ENCODE measurements at regions not wholly inside any gene's neighbourhood (a gene's known extent, or its start where the extent isn't known, plus 50 kb on each side); places are given as distances from the start of the nearest gene placed in this dataset.
"Not testable (repeated sequence)": the region's sequence is repeated elsewhere in the genome, so short reads cannot be mapped to it uniquely, and the experiment has no call there.

DNA sequence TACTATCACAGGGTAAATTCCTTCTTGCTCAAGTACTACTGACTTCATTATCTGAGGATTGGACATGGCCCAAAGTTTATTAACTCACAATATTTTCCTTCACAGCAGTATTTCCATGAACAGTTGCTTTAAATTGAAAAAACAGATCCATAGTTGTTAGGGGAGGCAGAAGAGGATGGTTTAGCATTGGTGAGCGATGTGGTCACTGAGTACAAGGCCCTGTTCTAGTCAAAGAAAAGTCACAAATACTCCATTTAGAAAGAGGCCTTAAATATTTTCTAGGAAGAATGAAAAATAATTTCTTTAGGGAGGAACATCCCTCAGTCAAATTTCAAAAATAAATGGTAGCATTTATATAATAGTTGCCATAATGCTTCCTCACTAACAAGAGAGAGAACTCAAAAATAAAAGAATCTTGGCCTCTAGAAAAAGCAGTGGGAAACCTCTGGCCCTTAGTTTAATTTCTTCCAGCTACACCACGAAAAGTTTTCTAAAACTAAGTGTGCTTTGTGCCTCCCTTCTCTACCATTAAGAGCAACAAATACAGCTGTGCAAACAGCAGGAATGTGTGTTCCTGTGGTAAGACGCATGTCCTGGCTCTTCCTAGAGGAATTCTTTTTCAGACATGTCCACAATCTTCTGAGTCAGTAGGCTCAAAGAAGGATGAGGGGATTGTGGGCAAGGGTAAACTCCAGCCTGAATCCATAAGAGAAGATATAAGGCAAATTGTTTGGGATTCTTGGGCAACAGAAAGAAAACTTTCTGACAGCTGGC, 105.7 kb downstream of the HOXA1 start:
- Mint-ChIP-seq H3K4me1 (ENCODE audit: low read depth) (peaks cover 7% of the 10 kb centered on the region), H3K27me3 (ENCODE audit: low read depth) (no peaks in the 10 kb centered on the region), H3K9me3 (no peaks in the 10 kb centered on the region), H3K36me3 (ENCODE audit: low read depth) (no peaks in the 10 kb centered on the region), H3K4me3 (no peak overlapping the region), H3K27ac (no peak overlapping the region)
- CTCF ChIA-PET: no interaction called here
- no peak for DNase-seq
- intact Hi-C loops (cut with micrococcal nuclease): no loop called here

DNA sequence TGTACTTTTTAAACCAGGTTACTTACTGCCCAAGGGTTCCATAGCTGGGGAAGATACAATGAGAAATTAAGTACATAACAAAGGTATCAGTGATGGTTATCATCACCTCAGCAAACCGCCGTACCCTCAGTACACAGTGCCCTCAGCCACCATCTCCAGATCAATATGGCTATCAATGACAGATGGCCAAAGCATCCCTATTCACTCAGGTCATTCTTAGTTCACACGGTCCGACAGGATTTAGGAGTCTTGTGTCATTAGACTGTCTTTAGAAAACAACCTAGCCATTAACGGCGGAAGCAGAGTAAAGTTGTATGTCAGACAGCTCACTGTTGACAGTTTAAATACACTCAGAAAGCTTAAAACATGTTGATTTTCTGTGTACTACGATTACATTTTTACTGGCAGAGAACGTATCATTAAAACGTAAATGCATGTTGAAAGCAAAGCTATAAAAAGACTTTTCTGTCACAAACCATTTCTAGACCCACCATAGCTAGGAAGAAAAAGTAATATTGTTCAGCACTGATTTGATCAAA, 106.9 kb downstream of the HOXA1 start:
- Mint-ChIP-seq H3K36me3 (ENCODE audit: low read depth) (no peaks in the 10 kb centered on the region), H3K4me3 (no peak overlapping the region), H3K4me1 (ENCODE audit: low read depth) (peaks cover 7% of the 10 kb centered on the region), H3K27ac (no peak overlapping the region), H3K27me3 (ENCODE audit: low read depth) (peaks cover 5% of the 10 kb centered on the region), H3K9me3 (no peaks in the 10 kb centered on the region)
- CTCF ChIA-PET: interaction anchor here (0.6 kb wide), 1 partner anchor 176 kb away, joined by 3 read pairs; no protein-coding TSS in a partner anchor
- intact Hi-C loops (cut with micrococcal nuclease): no loop called here
- no peak for DNase-seq

DNA sequence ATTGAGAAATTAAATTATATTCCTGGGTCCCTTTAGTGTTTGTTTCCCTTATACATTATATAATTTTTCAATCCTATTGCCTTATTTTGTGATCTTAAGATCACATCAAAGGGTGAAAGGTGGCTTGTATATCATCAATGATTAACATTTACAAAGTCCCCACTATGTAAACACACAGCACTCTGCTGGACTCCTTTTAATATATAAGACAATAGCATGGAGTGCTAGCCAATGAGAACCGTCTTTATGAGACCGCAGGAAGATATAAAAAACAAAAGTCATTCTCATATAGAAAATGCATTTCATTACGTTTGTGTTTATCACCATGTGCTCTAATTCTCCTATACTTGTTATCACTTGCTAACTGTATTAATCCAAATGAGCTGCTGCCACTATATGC, 108.5 kb downstream of the HOXA1 start:
- no peaks in the 10 kb centered on the region for H3K9me3 Mint-ChIP-seq
- H3K27ac Mint-ChIP-seq: no peak overlapping the region
- H3K27me3 Mint-ChIP-seq (ENCODE audit: low read depth): peaks cover 10% of the 10 kb centered on the region
- CTCF ChIA-PET: no interaction called here
- no peak overlapping the region for H3K4me3 Mint-ChIP-seq
- H3K4me1 Mint-ChIP-seq (ENCODE audit: low read depth): peaks cover 7% of the 10 kb centered on the region
- DNase-seq: no peak
- H3K36me3 Mint-ChIP-seq (ENCODE audit: low read depth): no peaks in the 10 kb centered on the region
- intact Hi-C loops (cut with micrococcal nuclease): no loop called here

DNA sequence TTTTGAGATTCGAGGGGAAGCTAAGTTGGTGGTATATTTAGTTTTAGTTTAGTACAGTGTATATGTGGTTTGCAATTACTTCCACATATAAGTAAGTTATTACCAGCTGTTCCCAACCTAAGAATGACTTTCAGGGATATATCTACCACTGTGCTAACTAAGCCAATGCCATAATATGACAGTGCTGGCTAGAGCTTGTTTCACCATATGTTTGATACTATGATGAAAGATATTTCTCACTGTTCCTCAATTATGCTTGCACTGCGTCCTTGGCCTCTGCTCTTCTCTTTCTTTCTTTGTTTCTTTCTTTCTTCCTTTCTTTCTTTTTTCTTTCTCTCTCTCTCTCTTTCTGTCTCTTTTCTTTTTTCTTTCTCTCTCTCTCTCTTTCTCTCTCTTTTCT, 113.8 kb upstream of the SKAP2 start:
- H3K36me3 Mint-ChIP-seq (ENCODE audit: low read depth): peaks cover 1% of the 10 kb centered on the region
- H3K27ac Mint-ChIP-seq: no peak overlapping the region
- peaks cover 2% of the 10 kb centered on the region for H3K9me3 Mint-ChIP-seq
- no peaks in the 10 kb centered on the region for H3K4me1 Mint-ChIP-seq (ENCODE audit: low read depth)
- CTCF ChIA-PET: no interaction called here
- no peak for DNase-seq
- peaks cover 22% of the 10 kb centered on the region for H3K27me3 Mint-ChIP-seq (ENCODE audit: low read depth)
- no peak overlapping the region for H3K4me3 Mint-ChIP-seq
- intact Hi-C loops (cut with micrococcal nuclease): no loop called here

DNA sequence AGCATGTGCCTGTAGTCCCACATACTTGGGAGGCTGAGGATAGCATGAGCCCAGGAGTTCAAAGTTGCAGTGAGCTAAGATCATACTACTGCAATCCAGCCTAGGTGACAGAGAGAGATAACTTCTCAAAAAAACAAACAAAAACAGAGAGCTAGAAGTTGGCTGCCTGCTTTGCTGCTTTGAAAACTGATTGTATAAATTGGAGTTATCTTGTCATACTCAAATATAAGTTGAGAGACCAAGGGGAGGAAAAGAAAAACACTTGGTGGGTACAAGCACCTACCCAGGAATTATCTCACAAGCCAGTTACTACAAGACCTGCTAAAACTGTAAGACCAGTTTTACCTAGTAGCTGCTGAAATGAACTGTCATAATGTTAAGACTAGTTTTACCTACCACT, 112.5 kb upstream of the SKAP2 start:
- CTCF ChIA-PET: no interaction called here
- Mint-ChIP-seq H3K36me3 (ENCODE audit: low read depth) (peaks cover 1% of the 10 kb centered on the region), H3K9me3 (peaks cover 15% of the 10 kb centered on the region)

DNA sequence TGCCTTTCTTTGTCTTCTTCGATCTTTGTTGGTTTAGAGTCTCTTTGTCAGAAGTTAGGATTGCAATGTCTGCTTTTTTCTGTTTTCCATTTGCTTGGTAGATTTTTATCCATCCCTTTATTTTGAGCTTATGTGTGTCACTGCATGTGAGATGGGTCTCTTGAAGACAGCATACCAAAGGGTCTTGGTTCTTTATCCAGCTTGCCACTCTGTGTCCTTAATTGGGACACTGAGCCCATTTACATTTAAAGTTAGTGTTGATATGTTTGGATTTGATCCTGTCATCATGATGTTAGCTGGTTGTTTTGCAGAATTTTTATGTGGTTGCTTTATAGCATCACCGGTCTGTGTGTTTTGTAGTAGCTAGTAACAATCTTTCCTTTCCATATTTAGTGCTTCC, 107.5 kb upstream of the SKAP2 start:
- H3K27ac Mint-ChIP-seq; H3K36me3 Mint-ChIP-seq (ENCODE audit: low read depth); H3K4me3 Mint-ChIP-seq; CTCF ChIA-PET; intact Hi-C loops (cut with micrococcal nuclease); H3K4me1 Mint-ChIP-seq (ENCODE audit: low read depth); DNase-seq: not testable (repeated sequence)
- peaks cover 16% of the 10 kb centered on the region for H3K27me3 Mint-ChIP-seq (ENCODE audit: low read depth)
- H3K9me3 Mint-ChIP-seq: peaks cover 28% of the 10 kb centered on the region

More for the DNA sequence above, 112.5 kb upstream of the SKAP2 start:
- Mint-ChIP-seq H3K4me1 (ENCODE audit: low read depth) (no peaks in the 10 kb centered on the region), H3K27ac (no peak overlapping the region), H3K4me3 (no peak overlapping the region), H3K27me3 (ENCODE audit: low read depth) (peaks cover 13% of the 10 kb centered on the region)
- no peak for DNase-seq
- intact Hi-C loops (cut with micrococcal nuclease): no loop called here

DNA sequence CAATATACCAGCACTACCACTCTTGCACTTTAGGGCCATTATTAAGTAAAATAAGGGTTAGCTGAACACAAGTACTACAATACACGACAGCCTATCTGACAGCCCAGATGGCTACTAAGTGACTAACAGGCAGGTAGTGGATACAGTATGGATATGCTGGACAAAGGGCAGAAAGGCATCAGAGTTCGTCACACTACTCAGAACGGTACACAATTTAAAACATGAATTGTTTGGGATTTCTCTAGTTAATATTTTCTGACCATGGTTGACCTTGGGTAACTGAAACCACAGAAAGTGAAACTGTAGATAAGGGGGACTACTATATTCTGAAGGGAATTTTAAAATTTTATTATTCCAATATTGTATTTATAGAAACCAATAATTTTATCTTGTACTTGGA, 101.3 kb upstream of the SKAP2 start:
- Mint-ChIP-seq H3K9me3 (peaks cover 1% of the 10 kb centered on the region), H3K36me3 (ENCODE audit: low read depth) (no peaks in the 10 kb centered on the region), H3K27me3 (ENCODE audit: low read depth) (peaks cover 8% of the 10 kb centered on the region), H3K4me1 (ENCODE audit: low read depth) (no peaks in the 10 kb centered on the region), H3K4me3 (no peak overlapping the region), H3K27ac (no peak overlapping the region)
- intact Hi-C loops (cut with micrococcal nuclease): no loop called here
- CTCF ChIA-PET: no interaction called here
- DNase-seq: no peak

DNA sequence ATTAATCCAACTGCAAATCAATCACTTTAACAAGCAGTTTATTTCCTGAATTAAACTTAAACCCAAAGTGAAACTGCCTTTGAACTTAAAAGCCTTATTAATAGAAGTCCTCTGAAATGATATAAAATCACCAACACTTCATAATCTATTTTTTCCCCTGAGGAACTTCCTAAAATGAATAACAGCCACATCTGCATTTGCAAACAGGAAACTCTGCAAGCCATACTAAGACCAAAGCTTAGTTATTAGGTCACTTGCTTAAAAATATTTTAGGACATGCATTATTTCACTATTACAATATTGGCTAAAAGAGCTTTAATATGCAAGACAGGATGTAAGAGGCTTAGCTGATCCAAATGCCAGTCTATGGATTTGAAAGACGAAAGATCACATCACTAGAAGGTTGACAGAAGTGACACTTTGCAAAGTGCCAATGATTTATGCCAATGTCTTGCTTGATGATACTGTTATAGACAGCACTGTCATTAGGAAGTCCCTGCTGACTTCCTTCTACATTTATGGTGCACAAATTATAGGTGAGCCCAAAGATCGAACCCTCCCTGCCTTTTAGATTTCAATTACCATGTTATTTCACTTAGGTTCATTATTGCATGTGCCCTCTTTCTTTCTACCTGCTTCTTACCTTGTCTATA, 99.9 kb upstream of the SKAP2 start:
- H3K27me3 Mint-ChIP-seq (ENCODE audit: low read depth): peaks cover 3% of the 10 kb centered on the region
- no peaks in the 10 kb centered on the region for H3K4me1 Mint-ChIP-seq (ENCODE audit: low read depth)
- DNase-seq: no peak
- no peak overlapping the region for H3K27ac Mint-ChIP-seq
- H3K4me3 Mint-ChIP-seq: no peak overlapping the region
- H3K36me3 Mint-ChIP-seq (ENCODE audit: low read depth): no peaks in the 10 kb centered on the region
- intact Hi-C loops (cut with micrococcal nuclease): no loop called here
- CTCF ChIA-PET: no interaction called here
- no peaks in the 10 kb centered on the region for H3K9me3 Mint-ChIP-seq

DNA sequence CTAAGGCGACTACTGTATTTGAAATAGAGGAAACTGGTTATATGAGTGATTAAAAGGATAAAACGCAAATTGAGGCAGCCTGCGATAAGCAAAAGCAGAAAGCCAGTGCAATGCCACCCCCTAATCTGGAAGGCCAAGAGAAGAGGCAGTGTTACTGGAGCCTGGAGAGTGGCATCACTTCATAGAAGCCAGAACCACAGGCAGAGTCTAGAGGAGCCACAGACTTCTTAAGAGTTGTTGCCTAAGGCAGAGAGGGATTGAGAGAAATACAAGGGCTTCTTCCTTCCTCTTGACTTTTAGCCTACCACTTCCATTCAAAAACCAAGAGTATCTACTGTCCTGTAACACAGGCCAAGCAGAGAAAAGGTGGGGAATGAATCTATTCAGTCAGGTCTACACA, 94.9 kb upstream of the SKAP2 start:
- no peaks in the 10 kb centered on the region for H3K4me1 Mint-ChIP-seq (ENCODE audit: low read depth)
- no peak for DNase-seq
- no peaks in the 10 kb centered on the region for H3K36me3 Mint-ChIP-seq (ENCODE audit: low read depth)
- no peaks in the 10 kb centered on the region for H3K9me3 Mint-ChIP-seq
- CTCF ChIA-PET: no interaction called here
- peaks cover 14% of the 10 kb centered on the region for H3K27me3 Mint-ChIP-seq (ENCODE audit: low read depth)
- intact Hi-C loops (cut with micrococcal nuclease): no loop called here
- no peak overlapping the region for H3K4me3 Mint-ChIP-seq
- H3K27ac Mint-ChIP-seq: no peak overlapping the region

DNA sequence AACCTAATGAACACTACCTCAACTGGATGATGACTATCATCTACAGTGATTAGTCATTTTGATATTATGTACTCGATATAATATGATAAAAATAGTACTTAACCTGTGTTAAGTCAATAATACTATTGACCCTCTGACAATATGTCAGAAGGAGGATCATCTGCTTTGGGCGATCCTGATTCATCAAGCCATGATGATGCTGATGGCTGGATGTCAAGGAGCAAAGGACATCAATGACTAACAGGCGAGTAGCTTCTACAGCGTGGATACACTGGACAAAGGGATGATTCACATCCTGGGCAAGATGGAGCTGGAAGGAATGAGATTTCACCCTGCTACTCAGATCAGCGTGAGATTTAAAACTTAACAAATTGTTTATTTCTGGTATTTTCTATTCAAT, 94.4 kb upstream of the SKAP2 start:
- no peak for DNase-seq
- CTCF ChIA-PET: interaction anchor here (0.7 kb wide), 1 partner anchor 111 kb away, joined by 4 read pairs; no protein-coding TSS in a partner anchor
- Mint-ChIP-seq H3K36me3 (ENCODE audit: low read depth) (no peaks in the 10 kb centered on the region), H3K27me3 (ENCODE audit: low read depth) (peaks cover 15% of the 10 kb centered on the region), H3K27ac (no peak overlapping the region), H3K9me3 (no peaks in the 10 kb centered on the region), H3K4me1 (ENCODE audit: low read depth) (no peaks in the 10 kb centered on the region), H3K4me3 (no peak overlapping the region)
- intact Hi-C loops (cut with micrococcal nuclease): no loop called here

DNA sequence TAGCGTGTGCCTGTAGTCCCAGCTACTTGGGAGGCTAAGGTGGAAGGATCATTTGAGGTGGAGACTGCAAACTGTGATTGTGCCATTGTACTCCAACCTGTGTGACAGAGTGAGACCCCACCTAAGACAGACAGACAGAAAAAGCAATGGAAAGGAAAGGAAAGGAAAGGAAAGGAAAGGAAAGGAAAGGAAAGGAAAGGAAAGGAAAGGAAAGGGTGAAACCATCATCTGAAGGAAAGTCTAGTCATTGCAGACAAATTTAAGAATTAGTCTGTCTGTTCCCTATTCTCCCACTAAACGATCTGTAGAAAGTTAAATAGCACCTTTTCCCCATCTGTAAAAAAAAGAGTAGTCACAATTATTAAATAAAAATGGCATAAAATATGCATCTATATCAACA, 91.1 kb upstream of the SKAP2 start:
- no peaks in the 10 kb centered on the region for H3K4me1 Mint-ChIP-seq (ENCODE audit: low read depth)
- H3K4me3 Mint-ChIP-seq: no peak overlapping the region
- H3K9me3 Mint-ChIP-seq: no peaks in the 10 kb centered on the region
- H3K27ac Mint-ChIP-seq: no peak overlapping the region
- CTCF ChIA-PET: no interaction called here
- peaks cover 19% of the 10 kb centered on the region for H3K27me3 Mint-ChIP-seq (ENCODE audit: low read depth)
- intact Hi-C loops (cut with micrococcal nuclease): no loop called here
- no peak for DNase-seq
- no peaks in the 10 kb centered on the region for H3K36me3 Mint-ChIP-seq (ENCODE audit: low read depth)

DNA sequence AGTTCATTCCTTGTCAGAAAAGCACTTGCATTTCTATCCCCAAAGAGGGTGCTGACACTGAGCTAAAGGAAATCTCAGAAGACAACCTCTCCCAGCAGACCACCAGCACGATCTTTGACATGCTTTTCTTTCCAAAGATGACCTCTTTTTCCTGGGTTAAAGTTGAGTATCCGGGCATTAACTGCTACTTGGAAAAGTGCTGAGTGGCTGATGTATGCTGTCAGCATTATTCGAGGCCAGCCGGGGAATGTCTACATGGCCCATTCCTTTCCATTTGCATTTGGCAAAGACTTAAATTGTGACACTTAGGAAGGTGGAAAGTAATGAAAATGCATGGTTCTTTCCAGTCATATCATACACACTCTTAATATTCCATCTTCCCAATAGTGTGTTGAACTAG, 90.6 kb upstream of the SKAP2 start:
- H3K9me3 Mint-ChIP-seq: no peaks in the 10 kb centered on the region
- CTCF ChIA-PET: no interaction called here

DNA sequence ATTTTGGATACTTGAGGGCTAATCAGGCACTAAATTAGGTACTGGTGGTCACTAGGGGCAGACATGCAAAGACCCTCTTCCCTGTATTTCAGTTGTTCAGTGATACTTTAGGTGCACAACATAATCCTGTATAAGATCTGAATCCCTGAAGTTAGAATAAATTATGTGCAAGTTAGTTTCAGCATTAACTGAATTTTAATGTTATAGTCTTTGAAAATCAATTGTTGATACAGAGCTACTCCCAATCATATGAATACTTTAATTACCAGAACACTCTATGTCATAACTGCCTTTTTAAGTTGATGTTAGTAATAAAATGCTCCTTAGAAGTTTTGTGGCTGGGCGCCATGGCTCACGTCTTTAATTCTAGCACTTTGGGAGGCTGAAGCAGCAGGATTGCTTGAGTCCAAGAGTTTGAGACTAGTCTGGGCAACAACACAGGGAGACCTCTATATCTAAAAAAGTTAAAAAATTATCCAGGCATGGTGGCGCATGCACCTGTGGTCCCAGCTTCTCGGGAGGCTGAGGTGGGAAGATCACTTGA, 87.1 kb upstream of the SKAP2 start:
- H3K27me3 Mint-ChIP-seq (ENCODE audit: low read depth): peaks cover 23% of the 10 kb centered on the region
- intact Hi-C loops (cut with micrococcal nuclease): no loop called here
- DNase-seq: no peak
- H3K27ac Mint-ChIP-seq: no peak overlapping the region
- H3K9me3 Mint-ChIP-seq: no peaks in the 10 kb centered on the region
- no peaks in the 10 kb centered on the region for H3K4me1 Mint-ChIP-seq (ENCODE audit: low read depth)
- H3K36me3 Mint-ChIP-seq (ENCODE audit: low read depth): no peaks in the 10 kb centered on the region
- CTCF ChIA-PET: no interaction called here
- no peak overlapping the region for H3K4me3 Mint-ChIP-seq

More for the DNA sequence above, 90.6 kb upstream of the SKAP2 start:
- DNase-seq: no peak
- Mint-ChIP-seq H3K27ac (no peak overlapping the region), H3K4me3 (no peak overlapping the region), H3K4me1 (ENCODE audit: low read depth) (no peaks in the 10 kb centered on the region), H3K36me3 (ENCODE audit: low read depth) (no peaks in the 10 kb centered on the region), H3K27me3 (ENCODE audit: low read depth) (peaks cover 16% of the 10 kb centered on the region)
- intact Hi-C loops (cut with micrococcal nuclease): no loop called here
